ENCODE measurements at regions not wholly inside any gene's neighbourhood (a gene's known extent, or its start where the extent isn't known, plus 50 kb on each side); places are given as distances from the start of the nearest gene placed in this dataset.

DNA sequence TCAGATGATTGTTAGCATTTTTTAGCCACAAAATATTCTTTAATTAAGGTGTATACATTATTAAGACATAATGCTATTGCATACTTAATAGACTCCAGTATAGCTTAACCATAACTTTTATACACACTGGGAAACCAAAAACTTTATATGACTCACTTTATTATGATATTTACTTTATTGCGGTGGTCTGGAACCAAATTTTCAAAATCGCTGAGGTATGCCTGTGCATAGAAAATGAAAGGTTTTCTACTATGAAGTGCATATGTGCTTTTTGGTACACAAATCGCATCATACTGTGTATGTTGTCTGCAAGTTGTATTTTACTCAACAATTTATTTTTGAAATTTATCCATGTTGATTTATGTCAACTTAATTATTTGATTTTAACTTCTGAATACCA, 875.1 kb downstream of the SLC4A3 start:
- TF ChIP-seq CBFB (CRISPR knock-in tag; IDR thresholded peaks at IDR 0.05; ENCODE audit: low read depth) (no peak), ZNF423 (CRISPR knock-in tag; IDR thresholded peaks at IDR 0.05) (no peak), CREM (CRISPR knock-in tag; IDR thresholded peaks at IDR 0.05) (no peak), NFYB (CRISPR knock-in tag; conservative IDR thresholded peaks at IDR 0.05; ENCODE audit: low read depth) (no peak), KAT7 (CRISPR knock-in tag; IDR thresholded peaks at IDR 0.05; ENCODE audit: borderline replicate concordance) (no peak), ZNF263 (CRISPR knock-in tag; IDR thresholded peaks at IDR 0.05; ENCODE audit: low read depth) (no peak), CREB1 (CRISPR knock-in tag; IDR thresholded peaks at IDR 0.05) (no peak), NR2C2 (CRISPR knock-in tag; IDR thresholded peaks at IDR 0.05) (no peak)
- TF ChIP-seq, protein P1, sequence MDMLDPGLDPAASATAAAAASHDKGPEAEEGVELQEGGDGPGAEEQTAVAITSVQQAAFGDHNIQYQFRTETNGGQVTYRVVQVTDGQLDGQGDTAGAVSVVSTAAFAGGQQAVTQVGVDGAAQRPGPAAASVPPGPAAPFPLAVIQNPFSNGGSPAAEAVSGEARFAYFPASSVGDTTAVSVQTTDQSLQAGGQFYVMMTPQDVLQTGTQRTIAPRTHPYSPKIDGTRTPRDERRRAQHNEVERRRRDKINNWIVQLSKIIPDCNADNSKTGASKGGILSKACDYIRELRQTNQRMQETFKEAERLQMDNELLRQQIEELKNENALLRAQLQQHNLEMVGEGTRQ (CRISPR knock-in tag; IDR thresholded peaks at IDR 0.05), result no peak
- TF ChIP-seq, protein P2, sequence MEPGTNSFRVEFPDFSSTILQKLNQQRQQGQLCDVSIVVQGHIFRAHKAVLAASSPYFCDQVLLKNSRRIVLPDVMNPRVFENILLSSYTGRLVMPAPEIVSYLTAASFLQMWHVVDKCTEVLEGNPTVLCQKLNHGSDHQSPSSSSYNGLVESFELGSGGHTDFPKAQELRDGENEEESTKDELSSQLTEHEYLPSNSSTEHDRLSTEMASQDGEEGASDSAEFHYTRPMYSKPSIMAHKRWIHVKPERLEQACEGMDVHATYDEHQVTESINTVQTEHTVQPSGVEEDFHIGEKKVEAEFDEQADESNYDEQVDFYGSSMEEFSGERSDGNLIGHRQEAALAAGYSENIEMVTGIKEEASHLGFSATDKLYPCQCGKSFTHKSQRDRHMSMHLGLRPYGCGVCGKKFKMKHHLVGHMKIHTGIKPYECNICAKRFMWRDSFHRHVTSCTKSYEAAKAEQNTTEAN (CRISPR knock-in tag; IDR thresholded peaks at IDR 0.05), result no peak
- TF ChIP-seq, protein P3, sequence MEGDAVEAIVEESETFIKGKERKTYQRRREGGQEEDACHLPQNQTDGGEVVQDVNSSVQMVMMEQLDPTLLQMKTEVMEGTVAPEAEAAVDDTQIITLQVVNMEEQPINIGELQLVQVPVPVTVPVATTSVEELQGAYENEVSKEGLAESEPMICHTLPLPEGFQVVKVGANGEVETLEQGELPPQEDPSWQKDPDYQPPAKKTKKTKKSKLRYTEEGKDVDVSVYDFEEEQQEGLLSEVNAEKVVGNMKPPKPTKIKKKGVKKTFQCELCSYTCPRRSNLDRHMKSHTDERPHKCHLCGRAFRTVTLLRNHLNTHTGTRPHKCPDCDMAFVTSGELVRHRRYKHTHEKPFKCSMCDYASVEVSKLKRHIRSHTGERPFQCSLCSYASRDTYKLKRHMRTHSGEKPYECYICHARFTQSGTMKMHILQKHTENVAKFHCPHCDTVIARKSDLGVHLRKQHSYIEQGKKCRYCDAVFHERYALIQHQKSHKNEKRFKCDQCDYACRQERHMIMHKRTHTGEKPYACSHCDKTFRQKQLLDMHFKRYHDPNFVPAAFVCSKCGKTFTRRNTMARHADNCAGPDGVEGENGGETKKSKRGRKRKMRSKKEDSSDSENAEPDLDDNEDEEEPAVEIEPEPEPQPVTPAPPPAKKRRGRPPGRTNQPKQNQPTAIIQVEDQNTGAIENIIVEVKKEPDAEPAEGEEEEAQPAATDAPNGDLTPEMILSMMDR (IDR thresholded peaks at IDR 0.05), result no peak
- TF ChIP-seq, protein P4, sequence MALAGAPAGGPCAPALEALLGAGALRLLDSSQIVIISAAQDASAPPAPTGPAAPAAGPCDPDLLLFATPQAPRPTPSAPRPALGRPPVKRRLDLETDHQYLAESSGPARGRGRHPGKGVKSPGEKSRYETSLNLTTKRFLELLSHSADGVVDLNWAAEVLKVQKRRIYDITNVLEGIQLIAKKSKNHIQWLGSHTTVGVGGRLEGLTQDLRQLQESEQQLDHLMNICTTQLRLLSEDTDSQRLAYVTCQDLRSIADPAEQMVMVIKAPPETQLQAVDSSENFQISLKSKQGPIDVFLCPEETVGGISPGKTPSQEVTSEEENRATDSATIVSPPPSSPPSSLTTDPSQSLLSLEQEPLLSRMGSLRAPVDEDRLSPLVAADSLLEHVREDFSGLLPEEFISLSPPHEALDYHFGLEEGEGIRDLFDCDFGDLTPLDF (CRISPR knock-in tag; IDR thresholded peaks at IDR 0.05), result no peak
- TF ChIP-seq, protein P5, sequence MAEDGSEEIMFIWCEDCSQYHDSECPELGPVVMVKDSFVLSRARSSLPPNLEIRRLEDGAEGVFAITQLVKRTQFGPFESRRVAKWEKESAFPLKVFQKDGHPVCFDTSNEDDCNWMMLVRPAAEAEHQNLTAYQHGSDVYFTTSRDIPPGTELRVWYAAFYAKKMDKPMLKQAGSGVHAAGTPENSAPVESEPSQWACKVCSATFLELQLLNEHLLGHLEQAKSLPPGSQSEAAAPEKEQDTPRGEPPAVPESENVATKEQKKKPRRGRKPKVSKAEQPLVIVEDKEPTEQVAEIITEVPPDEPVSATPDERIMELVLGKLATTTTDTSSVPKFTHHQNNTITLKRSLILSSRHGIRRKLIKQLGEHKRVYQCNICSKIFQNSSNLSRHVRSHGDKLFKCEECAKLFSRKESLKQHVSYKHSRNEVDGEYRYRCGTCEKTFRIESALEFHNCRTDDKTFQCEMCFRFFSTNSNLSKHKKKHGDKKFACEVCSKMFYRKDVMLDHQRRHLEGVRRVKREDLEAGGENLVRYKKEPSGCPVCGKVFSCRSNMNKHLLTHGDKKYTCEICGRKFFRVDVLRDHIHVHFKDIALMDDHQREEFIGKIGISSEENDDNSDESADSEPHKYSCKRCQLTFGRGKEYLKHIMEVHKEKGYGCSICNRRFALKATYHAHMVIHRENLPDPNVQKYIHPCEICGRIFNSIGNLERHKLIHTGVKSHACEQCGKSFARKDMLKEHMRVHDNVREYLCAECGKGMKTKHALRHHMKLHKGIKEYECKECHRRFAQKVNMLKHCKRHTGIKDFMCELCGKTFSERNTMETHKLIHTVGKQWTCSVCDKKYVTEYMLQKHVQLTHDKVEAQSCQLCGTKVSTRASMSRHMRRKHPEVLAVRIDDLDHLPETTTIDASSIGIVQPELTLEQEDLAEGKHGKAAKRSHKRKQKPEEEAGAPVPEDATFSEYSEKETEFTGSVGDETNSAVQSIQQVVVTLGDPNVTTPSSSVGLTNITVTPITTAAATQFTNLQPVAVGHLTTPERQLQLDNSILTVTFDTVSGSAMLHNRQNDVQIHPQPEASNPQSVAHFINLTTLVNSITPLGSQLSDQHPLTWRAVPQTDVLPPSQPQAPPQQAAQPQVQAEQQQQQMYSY (CRISPR knock-in tag; IDR thresholded peaks at IDR 0.05), result no peak
- TF ChIP-seq, protein P6, sequence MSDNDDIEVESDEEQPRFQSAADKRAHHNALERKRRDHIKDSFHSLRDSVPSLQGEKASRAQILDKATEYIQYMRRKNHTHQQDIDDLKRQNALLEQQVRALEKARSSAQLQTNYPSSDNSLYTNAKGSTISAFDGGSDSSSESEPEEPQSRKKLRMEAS (CRISPR knock-in tag; IDR thresholded peaks at IDR 0.05), result no peak

All from WTC11 (cell line).